ENCODE measurements at regions not wholly inside any gene's neighbourhood (a gene's known extent, or its start where the extent isn't known, plus 50 kb on each side); places are given as distances from the start of the nearest gene placed in this dataset.
"Not testable (repeated sequence)": the region's sequence is repeated elsewhere in the genome, so short reads cannot be mapped to it uniquely, and the experiment has no call there.

DNA sequence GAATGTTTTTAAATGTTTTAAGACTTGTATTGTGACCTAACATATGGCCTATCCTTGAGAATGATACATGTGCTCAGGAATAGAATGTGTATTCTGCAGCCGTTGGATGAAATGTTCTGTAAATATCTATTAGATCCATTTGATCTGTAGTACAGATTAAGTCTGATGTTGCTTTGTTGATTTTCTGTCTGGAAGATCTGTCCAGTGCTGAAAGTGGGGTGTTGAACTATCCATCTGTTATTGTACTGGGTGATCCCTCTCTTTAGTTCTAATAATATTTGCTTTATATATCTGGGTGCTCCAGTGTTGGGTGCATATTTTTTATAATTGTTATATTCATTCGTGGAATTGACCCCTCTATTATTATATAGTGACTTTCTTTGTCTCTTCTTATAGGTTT is 248.3 kb downstream of the ADCYAP1 start:
- TF ChIP-seq, protein P1, sequence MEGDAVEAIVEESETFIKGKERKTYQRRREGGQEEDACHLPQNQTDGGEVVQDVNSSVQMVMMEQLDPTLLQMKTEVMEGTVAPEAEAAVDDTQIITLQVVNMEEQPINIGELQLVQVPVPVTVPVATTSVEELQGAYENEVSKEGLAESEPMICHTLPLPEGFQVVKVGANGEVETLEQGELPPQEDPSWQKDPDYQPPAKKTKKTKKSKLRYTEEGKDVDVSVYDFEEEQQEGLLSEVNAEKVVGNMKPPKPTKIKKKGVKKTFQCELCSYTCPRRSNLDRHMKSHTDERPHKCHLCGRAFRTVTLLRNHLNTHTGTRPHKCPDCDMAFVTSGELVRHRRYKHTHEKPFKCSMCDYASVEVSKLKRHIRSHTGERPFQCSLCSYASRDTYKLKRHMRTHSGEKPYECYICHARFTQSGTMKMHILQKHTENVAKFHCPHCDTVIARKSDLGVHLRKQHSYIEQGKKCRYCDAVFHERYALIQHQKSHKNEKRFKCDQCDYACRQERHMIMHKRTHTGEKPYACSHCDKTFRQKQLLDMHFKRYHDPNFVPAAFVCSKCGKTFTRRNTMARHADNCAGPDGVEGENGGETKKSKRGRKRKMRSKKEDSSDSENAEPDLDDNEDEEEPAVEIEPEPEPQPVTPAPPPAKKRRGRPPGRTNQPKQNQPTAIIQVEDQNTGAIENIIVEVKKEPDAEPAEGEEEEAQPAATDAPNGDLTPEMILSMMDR (IDR thresholded peaks at IDR 0.05) = not testable (repeated sequence)
- TF ChIP-seq POLR2A (IDR thresholded peaks at IDR 0.05); POLR2AphosphoS5 (IDR thresholded peaks at IDR 0.05; ENCODE audit: insufficient read depth in 1 of 2, low read depth in 1 of 2): not testable (repeated sequence)
